Right atrium auricular region (tissue), 2 donors: ENCODE measurements at regions not wholly inside any gene's neighbourhood (a gene's known extent, or its start where the extent isn't known, plus 50 kb on each side); places are given as distances from the start of the nearest gene placed in this dataset.

Experiments used
- DNase-seq: peaks from one replicate; pipeline ENCODE4 v3.0.0-alpha.2; 2019; ENCODE audit warnings: low spot score
- H3K27ac ChIP-seq, 2 donors: fragments of 200-600 bp; sonication (generic); 1 replicate in 1 of 2; 2 replicates in 1 of 2; pipeline ENCODE4 v1.5.1; 2016 to 2019
- H3K27me3 ChIP-seq, 2 donors: fragments of 200-600 bp; sonication (generic); one replicate each; pipeline versions ENCODE4 v1.5.1 to v1.6.0; 2017 to 2019
- H3K36me3 ChIP-seq: fragments of 200-600 bp; sonication (generic); one replicate; pipeline ENCODE4 v1.5.1; 2016
- H3K4me1 ChIP-seq, 2 donors: fragments of 200-600 bp; sonication (generic); one replicate each; pipeline versions ENCODE4 v1.5.1 to v1.6.0; 2017 to 2019
- H3K4me3 ChIP-seq, 2 donors: fragments of 200-600 bp; sonication (generic); 1 replicate in 1 of 2; 2 replicates in 1 of 2; pipeline ENCODE4 v1.5.1; 2017 to 2019; ENCODE audit warnings: mild to moderate bottlenecking in 1 of 2, moderate library complexity in 1 of 2
- H3K9me3 ChIP-seq, 2 donors: fragments of 200-600 bp; sonication (generic); one replicate each; pipeline ENCODE4 v1.5.1; 2019
- TF ChIP-seq, protein P1 (sequence below), 2 donors: fragments of 200-600 bp; sonication (generic); IDR thresholded peaks; one replicate each; pipeline ENCODE4 v1.5.1; 2019; ENCODE audit warnings: antibody characterized with exemption in 2 of 2

DNA sequence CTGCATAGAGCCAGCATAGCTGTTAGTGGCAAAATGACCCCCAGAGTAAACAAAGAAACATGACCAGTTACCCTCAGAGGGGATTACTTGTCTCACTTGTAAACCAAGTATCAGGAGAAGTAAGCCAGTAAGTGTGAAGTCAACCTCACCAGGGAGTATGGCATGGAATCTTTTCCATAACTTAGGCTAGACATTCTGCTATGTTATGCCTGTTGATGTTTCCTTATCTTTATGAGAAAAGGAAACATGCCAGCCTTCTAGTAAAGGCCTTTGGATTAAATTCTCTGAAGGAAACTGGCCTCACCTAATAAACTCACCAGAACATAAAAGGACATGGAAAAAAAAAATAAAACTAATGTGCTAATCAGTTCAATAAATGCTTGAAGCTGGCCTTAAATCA lies 87.7 kb downstream of the SEM1 start:
- H3K27ac ChIP-seq = no peak overlapping the region
- TF ChIP-seq, protein P1, sequence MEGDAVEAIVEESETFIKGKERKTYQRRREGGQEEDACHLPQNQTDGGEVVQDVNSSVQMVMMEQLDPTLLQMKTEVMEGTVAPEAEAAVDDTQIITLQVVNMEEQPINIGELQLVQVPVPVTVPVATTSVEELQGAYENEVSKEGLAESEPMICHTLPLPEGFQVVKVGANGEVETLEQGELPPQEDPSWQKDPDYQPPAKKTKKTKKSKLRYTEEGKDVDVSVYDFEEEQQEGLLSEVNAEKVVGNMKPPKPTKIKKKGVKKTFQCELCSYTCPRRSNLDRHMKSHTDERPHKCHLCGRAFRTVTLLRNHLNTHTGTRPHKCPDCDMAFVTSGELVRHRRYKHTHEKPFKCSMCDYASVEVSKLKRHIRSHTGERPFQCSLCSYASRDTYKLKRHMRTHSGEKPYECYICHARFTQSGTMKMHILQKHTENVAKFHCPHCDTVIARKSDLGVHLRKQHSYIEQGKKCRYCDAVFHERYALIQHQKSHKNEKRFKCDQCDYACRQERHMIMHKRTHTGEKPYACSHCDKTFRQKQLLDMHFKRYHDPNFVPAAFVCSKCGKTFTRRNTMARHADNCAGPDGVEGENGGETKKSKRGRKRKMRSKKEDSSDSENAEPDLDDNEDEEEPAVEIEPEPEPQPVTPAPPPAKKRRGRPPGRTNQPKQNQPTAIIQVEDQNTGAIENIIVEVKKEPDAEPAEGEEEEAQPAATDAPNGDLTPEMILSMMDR (IDR thresholded peaks at IDR 0.05) = no peak

DNA sequence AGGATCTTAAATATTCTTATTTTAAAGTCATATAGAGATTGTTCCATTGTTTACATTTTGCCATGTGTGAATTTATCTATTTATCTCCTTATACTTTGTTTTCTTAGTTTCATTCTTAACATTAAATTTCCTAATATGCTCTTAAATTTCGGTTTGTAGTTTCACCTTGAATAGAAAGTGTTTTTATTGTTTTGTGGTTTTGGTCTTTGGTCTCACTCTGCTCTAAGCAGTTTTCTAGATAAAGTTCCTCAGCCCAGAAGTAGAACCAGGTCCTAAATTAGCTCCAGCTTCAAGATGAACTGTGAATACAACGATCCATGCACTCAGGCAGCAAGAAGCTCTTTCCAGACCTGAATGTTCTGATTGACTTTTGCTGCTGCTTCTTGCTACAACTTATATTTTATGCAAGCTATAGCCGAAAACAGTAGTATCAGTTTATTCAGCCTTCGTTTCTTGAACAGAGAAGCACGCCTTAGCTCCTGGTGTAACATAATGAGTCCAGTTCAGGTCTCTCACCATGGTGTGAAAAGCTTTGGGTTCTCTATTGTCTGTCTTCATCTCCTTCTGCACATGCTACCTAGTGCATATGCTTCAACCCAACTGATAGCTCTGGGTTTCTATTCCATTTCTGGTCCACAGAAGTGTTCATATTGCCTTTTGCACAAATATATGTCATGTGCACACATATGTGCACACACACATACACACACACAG lies 95.3 kb downstream of the SEM1 start:
- no peaks in the 10 kb centered on the region for H3K4me1 ChIP-seq
- no peak overlapping the region for H3K27ac ChIP-seq
- H3K36me3 ChIP-seq = no peaks in the 10 kb centered on the region
- H3K9me3 ChIP-seq = peaks cover 0 to 15% of the 10 kb centered on the region in 2 donors
- TF ChIP-seq, protein P1 (IDR thresholded peaks at IDR 0.05) = no peak
- H3K4me3 ChIP-seq = no peak overlapping the region
- no peak for DNase-seq
- H3K27me3 ChIP-seq = no peaks in the 10 kb centered on the region

More for the DNA sequence above, 87.7 kb downstream of the SEM1 start:
- Histone ChIP-seq H3K4me3 (no peak overlapping the region), H3K9me3 (peaks cover 0 to 11% of the 10 kb centered on the region in 2 donors), H3K36me3 (no peaks in the 10 kb centered on the region), H3K4me1 (no peaks in the 10 kb centered on the region), H3K27me3 (no peaks in the 10 kb centered on the region)
- no peak for DNase-seq

DNA sequence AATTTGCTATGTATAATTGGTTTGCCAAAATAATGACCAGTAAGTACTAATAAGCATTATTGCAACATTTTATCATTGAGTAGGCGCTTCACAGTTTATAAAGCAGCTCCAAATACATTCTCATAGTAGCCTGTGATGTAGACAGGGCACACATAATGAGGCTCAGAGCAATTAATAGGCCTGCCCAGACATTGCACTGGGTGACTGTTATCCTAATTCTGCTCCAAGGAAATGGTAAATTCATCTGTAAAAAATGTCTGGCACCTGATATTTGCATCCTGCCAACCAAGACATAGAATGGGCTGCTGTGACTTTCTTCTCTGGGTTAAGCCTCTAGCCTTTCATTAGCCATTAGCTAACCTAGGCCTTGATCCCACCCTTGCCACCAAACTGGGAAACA lies 97.6 kb downstream of the SEM1 start:
- no peak for DNase-seq
- H3K4me3 ChIP-seq = no peak overlapping the region
- no peaks in the 10 kb centered on the region for H3K27me3 ChIP-seq
- TF ChIP-seq, protein P1 (IDR thresholded peaks at IDR 0.05) = no peak
- no peaks in the 10 kb centered on the region for H3K36me3 ChIP-seq
- no peak overlapping the region for H3K27ac ChIP-seq
- H3K9me3 ChIP-seq = peaks cover 0 to 10% of the 10 kb centered on the region in 2 donors
- H3K4me1 ChIP-seq = no peaks in the 10 kb centered on the region

DNA sequence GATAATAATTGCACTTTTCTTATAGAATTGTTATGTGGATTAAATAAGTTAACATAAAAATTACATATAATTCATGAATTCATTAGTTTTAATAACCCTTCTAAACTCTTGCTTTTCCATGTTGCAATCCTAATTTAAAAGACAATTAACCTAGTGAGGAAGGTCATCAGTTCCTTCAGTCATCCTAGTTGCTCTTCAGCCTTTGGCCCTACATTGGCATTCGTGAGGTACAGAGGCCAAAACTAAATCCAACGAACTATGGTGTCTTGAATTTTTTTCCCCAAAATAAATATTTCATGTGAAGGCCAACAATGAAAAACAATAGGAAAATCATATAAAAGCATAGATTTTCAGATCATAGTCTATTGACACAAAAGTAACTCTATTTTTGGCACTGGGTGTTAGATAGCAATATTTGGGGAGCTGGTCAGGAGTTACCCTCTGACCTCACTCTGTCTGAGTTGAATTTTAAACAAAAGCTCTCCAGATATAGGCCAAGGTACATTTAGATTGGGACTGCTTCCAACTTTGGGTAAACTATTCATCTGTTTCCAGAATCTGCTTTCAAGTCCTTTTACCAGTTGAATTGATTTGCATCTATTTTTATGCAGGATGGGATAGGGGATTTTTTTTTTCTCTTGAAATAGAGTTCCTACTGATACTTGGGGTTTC lies 104.5 kb downstream of the SEM1 start:
- DNase-seq = no peak
- no peaks in the 10 kb centered on the region for H3K4me1 ChIP-seq
- no peaks in the 10 kb centered on the region for H3K27me3 ChIP-seq
- no peaks in the 10 kb centered on the region for H3K36me3 ChIP-seq
- H3K9me3 ChIP-seq = no peaks in the 10 kb centered on the region
- H3K4me3 ChIP-seq = no peak overlapping the region
- TF ChIP-seq, protein P1 (IDR thresholded peaks at IDR 0.05) = no peak
- H3K27ac ChIP-seq = no peak overlapping the region

DNA sequence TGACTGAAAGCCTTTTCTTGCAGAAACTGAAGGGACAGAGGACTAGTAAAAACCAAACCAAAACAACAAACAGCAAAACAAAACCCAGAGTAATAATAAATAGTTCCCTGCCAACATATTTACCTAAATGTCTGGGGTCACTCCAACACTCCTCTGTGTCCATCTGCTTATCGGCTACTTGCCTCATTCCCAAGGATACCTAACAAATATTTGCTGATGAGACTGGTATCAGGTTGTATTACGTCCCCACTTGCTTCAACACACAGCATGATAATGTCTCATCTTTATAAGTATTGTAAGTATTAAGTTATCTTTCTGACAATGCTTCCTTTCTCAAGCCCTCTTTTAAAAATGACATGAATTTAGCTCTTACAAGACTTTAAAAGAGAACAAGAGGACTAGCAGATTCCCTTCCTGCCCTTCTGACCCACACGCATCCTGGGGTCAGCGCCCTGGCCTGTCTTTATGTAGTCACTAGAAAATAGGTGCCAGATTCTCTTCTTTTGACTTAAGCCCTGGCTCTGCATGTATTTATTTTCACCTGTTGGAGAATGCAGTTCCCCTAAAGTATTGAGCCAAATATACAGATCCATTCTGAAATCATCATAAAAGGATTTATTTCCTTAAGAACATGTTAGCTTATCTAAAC lies 110.2 kb downstream of the SEM1 start:
- Histone ChIP-seq H3K4me1 (peaks cover 0 to 10% of the 10 kb centered on the region in 2 donors), H3K27me3 (no peaks in the 10 kb centered on the region), H3K36me3 (no peaks in the 10 kb centered on the region), H3K4me3 (no peak overlapping the region), H3K27ac (peak overlapping the region in 1 of 2 donors; percentile 59), H3K9me3 (no peaks in the 10 kb centered on the region)
- TF ChIP-seq, protein P1 (IDR thresholded peaks at IDR 0.05) = no peak
- no peak for DNase-seq
